Activated T-helper 1 cell treated with anti-CD3 and anti-CD28 coated beads, Interleukin-12 subunit alpha, Interleukin-12 subunit beta, Interleukin-2, Interleukin-4 antibody, amounts not matched to agents 30 ng/mL and 10 ng/mL and 1 ng/mL, durations not matched to agents 14 hours and 24 hours and 36 hours (primary cell): ENCODE measurements at regions not wholly inside any gene's neighbourhood (a gene's known extent, or its start where the extent isn't known, plus 50 kb on each side); places are given as distances from the start of the nearest gene placed in this dataset.
"Not testable (repeated sequence)": the region's sequence is repeated elsewhere in the genome, so short reads cannot be mapped to it uniquely, and the experiment has no call there.

ENCODE experiments used
- DNase-seq: peaks from one replicate; pipeline ENCODE4 v3.0.0; 2021; ENCODE audit warnings: low spot score
- H3K27ac Mint-ChIP-seq: one replicate; pipeline ENCODE4 v1.8.0; 2021; ENCODE audit warnings: mild to moderate bottlenecking, mixed read lengths
- H3K27me3 Mint-ChIP-seq: one replicate; pipeline ENCODE4 v1.8.0; 2022; ENCODE audit warnings: mild to moderate bottlenecking, moderate library complexity, mixed read lengths; ENCODE audit not compliant: insufficient read depth
- H3K36me3 Mint-ChIP-seq: one replicate; pipeline ENCODE4 v1.8.0; 2021; ENCODE audit warnings: low read depth, mixed read lengths
- H3K4me1 Mint-ChIP-seq: one replicate; pipeline ENCODE4 v1.8.0; 2021; ENCODE audit warnings: low read depth, mixed read lengths
- H3K4me3 Mint-ChIP-seq: one replicate; pipeline ENCODE4 v1.8.0; 2021; ENCODE audit warnings: mild to moderate bottlenecking, moderate library complexity, mixed read lengths
- H3K9me3 Mint-ChIP-seq: one replicate; pipeline ENCODE4 v1.8.0; 2021; ENCODE audit warnings: mixed read lengths
- intact Hi-C: fragments of 100-400 bp; cut with micrococcal nuclease; formaldehyde crosslinking; loops from one replicate; pipeline ENCODE4 v1.15.1; 2024

- intact Hi-C loops: no loop called here
- DNase-seq: no peak
- H3K4me1 Mint-ChIP-seq: no peaks in the 10 kb centered on the region
- no peak overlapping the region for H3K4me3 Mint-ChIP-seq
- no peaks in the 10 kb centered on the region for H3K36me3 Mint-ChIP-seq
- H3K27me3 Mint-ChIP-seq: no peaks in the 10 kb centered on the region
- H3K9me3 Mint-ChIP-seq: no peaks in the 10 kb centered on the region
- H3K27ac Mint-ChIP-seq: no peak overlapping the region
Observed at GRCh38 chr11:96878299-96879051, 488.7 kb downstream of the JRKL start.

GRCh38 chr11:96882622-96883021 is 492.8 kb downstream of the JRKL start:
- H3K27ac Mint-ChIP-seq, H3K36me3 Mint-ChIP-seq, DNase-seq, H3K4me1 Mint-ChIP-seq, H3K27me3 Mint-ChIP-seq, H3K4me3 Mint-ChIP-seq, H3K9me3 Mint-ChIP-seq, intact Hi-C loops: not testable (repeated sequence)

- H3K9me3 Mint-ChIP-seq: no peaks in the 10 kb centered on the region
- DNase-seq: no peak
- no peaks in the 10 kb centered on the region for H3K27me3 Mint-ChIP-seq
- H3K4me1 Mint-ChIP-seq: no peaks in the 10 kb centered on the region
- intact Hi-C loops: no loop called here
- H3K27ac Mint-ChIP-seq: no peak overlapping the region
- no peak overlapping the region for H3K4me3 Mint-ChIP-seq
- H3K36me3 Mint-ChIP-seq: no peaks in the 10 kb centered on the region
Observed at GRCh38 chr11:96885405-96885804, 495.6 kb downstream of the JRKL start.

- H3K27ac Mint-ChIP-seq: no peak overlapping the region
- intact Hi-C loops: no loop called here
- H3K27me3 Mint-ChIP-seq: no peaks in the 10 kb centered on the region
- H3K4me1 Mint-ChIP-seq: no peaks in the 10 kb centered on the region
- no peak for DNase-seq
- H3K36me3 Mint-ChIP-seq: no peaks in the 10 kb centered on the region
- no peak overlapping the region for H3K4me3 Mint-ChIP-seq
- no peaks in the 10 kb centered on the region for H3K9me3 Mint-ChIP-seq
Observed at GRCh38 chr11:96885912-96886311, 496.1 kb downstream of the JRKL start.

- no peaks in the 10 kb centered on the region for H3K27me3 Mint-ChIP-seq
- no peak for DNase-seq
- H3K27ac Mint-ChIP-seq: no peak overlapping the region
- no peaks in the 10 kb centered on the region for H3K9me3 Mint-ChIP-seq
- H3K4me3 Mint-ChIP-seq: no peak overlapping the region
- intact Hi-C loops: no loop called here
- no peaks in the 10 kb centered on the region for H3K36me3 Mint-ChIP-seq
- H3K4me1 Mint-ChIP-seq: no peaks in the 10 kb centered on the region
Observed at GRCh38 chr11:96893988-96894387, 504.2 kb downstream of the JRKL start.

- H3K4me1 Mint-ChIP-seq: no peaks in the 10 kb centered on the region
- H3K27me3 Mint-ChIP-seq: no peaks in the 10 kb centered on the region
- no peaks in the 10 kb centered on the region for H3K9me3 Mint-ChIP-seq
- no peaks in the 10 kb centered on the region for H3K36me3 Mint-ChIP-seq
- intact Hi-C loops: no loop called here
- no peak for DNase-seq
- H3K4me3 Mint-ChIP-seq: no peak overlapping the region
- H3K27ac Mint-ChIP-seq: no peak overlapping the region
Observed at GRCh38 chr11:96894587-96894986, 504.8 kb downstream of the JRKL start.

GRCh38 chr11:96899971-96900370 is 510.2 kb downstream of the JRKL start:
- Mint-ChIP-seq H3K4me3 (no peak overlapping the region), H3K9me3 (peaks cover 7% of the 10 kb centered on the region), H3K27me3 (no peaks in the 10 kb centered on the region), H3K27ac (no peak overlapping the region), H3K4me1 (no peaks in the 10 kb centered on the region), H3K36me3 (no peaks in the 10 kb centered on the region)
- no peak for DNase-seq
- intact Hi-C loops: no loop called here

- intact Hi-C loops: no loop called here
- H3K4me1 Mint-ChIP-seq: no peaks in the 10 kb centered on the region
- no peaks in the 10 kb centered on the region for H3K27me3 Mint-ChIP-seq
- peaks cover 7% of the 10 kb centered on the region for H3K9me3 Mint-ChIP-seq
- no peak overlapping the region for H3K27ac Mint-ChIP-seq
- no peaks in the 10 kb centered on the region for H3K36me3 Mint-ChIP-seq
- no peak overlapping the region for H3K4me3 Mint-ChIP-seq
- DNase-seq: no peak
Observed at GRCh38 chr11:96905143-96905542, 515.3 kb downstream of the JRKL start.

GRCh38 chr11:96905663-96906062 is 515.9 kb downstream of the JRKL start:
- intact Hi-C loops: no loop called here
- no peaks in the 10 kb centered on the region for H3K36me3 Mint-ChIP-seq
- H3K4me1 Mint-ChIP-seq: no peaks in the 10 kb centered on the region
- no peak overlapping the region for H3K27ac Mint-ChIP-seq
- no peaks in the 10 kb centered on the region for H3K27me3 Mint-ChIP-seq
- H3K9me3 Mint-ChIP-seq: peaks cover 7% of the 10 kb centered on the region
- no peak for DNase-seq
- H3K4me3 Mint-ChIP-seq: no peak overlapping the region

GRCh38 chr11:96906476-96906875 is 516.7 kb downstream of the JRKL start:
- H3K36me3 Mint-ChIP-seq: no peaks in the 10 kb centered on the region
- intact Hi-C loops: no loop called here
- peaks cover 7% of the 10 kb centered on the region for H3K9me3 Mint-ChIP-seq
- H3K27ac Mint-ChIP-seq: no peak overlapping the region
- H3K4me1 Mint-ChIP-seq: no peaks in the 10 kb centered on the region
- no peak overlapping the region for H3K4me3 Mint-ChIP-seq
- DNase-seq: no peak
- H3K27me3 Mint-ChIP-seq: no peaks in the 10 kb centered on the region

GRCh38 chr11:96925862-96926261 is 536.0 kb downstream of the JRKL start:
- Mint-ChIP-seq H3K27me3 (no peaks in the 10 kb centered on the region), H3K4me3 (no peak overlapping the region), H3K36me3 (no peaks in the 10 kb centered on the region), H3K4me1 (no peaks in the 10 kb centered on the region), H3K9me3 (no peaks in the 10 kb centered on the region), H3K27ac (no peak overlapping the region)
- intact Hi-C loops: no loop called here
- DNase-seq: no peak

GRCh38 chr11:96940227-96940626 is 550.4 kb downstream of the JRKL start:
- no peak for DNase-seq
- no peaks in the 10 kb centered on the region for H3K36me3 Mint-ChIP-seq
- no peak overlapping the region for H3K27ac Mint-ChIP-seq
- no peak overlapping the region for H3K4me3 Mint-ChIP-seq
- H3K27me3 Mint-ChIP-seq: no peaks in the 10 kb centered on the region
- H3K9me3 Mint-ChIP-seq: peaks cover 3% of the 10 kb centered on the region
- intact Hi-C loops: no loop called here
- no peaks in the 10 kb centered on the region for H3K4me1 Mint-ChIP-seq

- intact Hi-C loops: no loop called here
- no peak overlapping the region for H3K27ac Mint-ChIP-seq
- no peaks in the 10 kb centered on the region for H3K9me3 Mint-ChIP-seq
- no peaks in the 10 kb centered on the region for H3K36me3 Mint-ChIP-seq
- no peaks in the 10 kb centered on the region for H3K27me3 Mint-ChIP-seq
- no peak overlapping the region for H3K4me3 Mint-ChIP-seq
- no peak for DNase-seq
- H3K4me1 Mint-ChIP-seq: no peaks in the 10 kb centered on the region
Observed at GRCh38 chr11:96942855-96943254, 553.0 kb downstream of the JRKL start.

GRCh38 chr11:96943970-96944369 is 554.2 kb downstream of the JRKL start:
- H3K4me3 Mint-ChIP-seq: no peak overlapping the region
- no peaks in the 10 kb centered on the region for H3K27me3 Mint-ChIP-seq
- DNase-seq: no peak
- H3K9me3 Mint-ChIP-seq: no peaks in the 10 kb centered on the region
- intact Hi-C loops: no loop called here
- no peaks in the 10 kb centered on the region for H3K36me3 Mint-ChIP-seq
- H3K27ac Mint-ChIP-seq: no peak overlapping the region
- H3K4me1 Mint-ChIP-seq: no peaks in the 10 kb centered on the region
